Colon (tissue), 2 donors: ENCODE measurements at regions not wholly inside any gene's neighbourhood (a gene's known extent, or its start where the extent isn't known, plus 50 kb on each side); places are given as distances from the start of the nearest gene placed in this dataset.

Experiments used
- FAIRE-seq: peaks from 2 replicates; lab custom pipeline; 2012; peaks lifted over from hg19 to GRCh38; lab: Jason Lieb, UNC
- donor health status: control.
- donor health status: control.

DNA sequence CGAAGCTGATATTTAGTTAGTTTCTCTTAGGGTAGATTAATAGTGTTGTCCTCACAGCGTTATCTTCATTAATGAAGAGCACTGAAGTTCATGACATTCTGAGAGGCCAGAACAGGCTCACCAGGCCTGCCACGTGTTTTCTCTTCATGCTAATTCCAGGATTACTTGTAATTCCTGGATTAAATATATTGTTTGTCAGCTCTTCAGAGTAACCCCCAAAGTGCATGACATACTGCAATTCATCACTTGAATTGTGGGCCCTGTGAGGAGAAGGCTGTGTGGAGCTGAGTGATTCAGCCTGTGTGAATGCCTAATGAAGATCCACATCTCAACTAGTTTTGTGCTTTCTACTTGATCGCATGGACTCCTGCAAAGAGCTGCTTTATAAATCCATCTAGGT, 401.0 kb upstream of the ADAMTSL1 start:
- FAIRE-seq, result no peak

DNA sequence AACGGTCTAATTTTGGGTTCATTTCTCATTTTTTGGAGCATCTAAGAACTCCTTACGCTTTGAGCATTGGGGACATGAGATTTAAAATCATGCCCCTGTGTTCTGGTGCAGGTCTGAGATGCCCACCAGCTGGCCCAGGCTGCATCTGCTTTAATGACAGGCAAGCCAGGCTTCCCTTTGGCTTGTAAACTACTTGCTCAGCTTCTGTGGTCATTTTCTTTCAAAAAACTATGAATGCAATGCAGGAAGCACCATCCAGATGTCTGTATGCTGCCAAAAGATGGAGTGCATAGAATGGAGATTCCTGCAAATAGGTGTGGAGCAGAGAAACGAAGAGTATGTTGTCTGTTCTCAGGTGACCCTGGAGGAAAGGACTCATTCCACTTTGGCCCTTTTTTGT, 399.9 kb upstream of the ADAMTSL1 start:
- FAIRE-seq, result no peak

DNA sequence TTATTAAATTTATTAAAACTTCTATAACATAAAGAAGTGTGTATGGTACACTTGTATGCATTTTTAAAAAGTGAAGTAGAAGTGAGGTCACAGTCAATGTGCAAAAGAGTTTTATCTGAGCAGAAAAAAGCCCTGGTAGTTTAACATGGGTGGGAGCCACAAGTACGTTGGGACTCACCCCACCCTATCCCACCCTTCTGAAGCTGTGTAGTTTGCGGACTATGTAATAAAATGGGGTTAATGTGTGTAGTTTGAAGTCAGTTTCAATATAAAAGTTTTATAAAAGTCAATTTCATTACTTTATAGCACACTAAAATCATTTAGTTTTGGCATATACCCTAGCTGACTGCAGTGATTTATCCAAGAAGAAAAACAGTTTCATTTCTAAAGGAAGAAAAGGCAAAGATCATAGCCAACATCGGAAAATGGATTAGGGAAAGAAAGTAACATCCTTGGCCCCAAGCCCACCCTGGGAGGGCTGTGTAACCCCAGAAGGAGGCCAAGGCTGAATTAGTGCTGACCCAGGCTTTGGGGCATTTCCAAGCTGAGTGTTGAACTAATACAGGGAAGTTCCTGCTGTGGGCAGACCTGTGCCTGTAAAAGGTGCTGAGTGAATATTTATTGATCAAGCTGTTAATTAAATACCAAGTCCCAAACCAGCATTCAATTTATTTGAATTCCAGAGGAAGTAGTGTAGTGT, 398.6 kb upstream of the ADAMTSL1 start:
- no peak for FAIRE-seq

DNA sequence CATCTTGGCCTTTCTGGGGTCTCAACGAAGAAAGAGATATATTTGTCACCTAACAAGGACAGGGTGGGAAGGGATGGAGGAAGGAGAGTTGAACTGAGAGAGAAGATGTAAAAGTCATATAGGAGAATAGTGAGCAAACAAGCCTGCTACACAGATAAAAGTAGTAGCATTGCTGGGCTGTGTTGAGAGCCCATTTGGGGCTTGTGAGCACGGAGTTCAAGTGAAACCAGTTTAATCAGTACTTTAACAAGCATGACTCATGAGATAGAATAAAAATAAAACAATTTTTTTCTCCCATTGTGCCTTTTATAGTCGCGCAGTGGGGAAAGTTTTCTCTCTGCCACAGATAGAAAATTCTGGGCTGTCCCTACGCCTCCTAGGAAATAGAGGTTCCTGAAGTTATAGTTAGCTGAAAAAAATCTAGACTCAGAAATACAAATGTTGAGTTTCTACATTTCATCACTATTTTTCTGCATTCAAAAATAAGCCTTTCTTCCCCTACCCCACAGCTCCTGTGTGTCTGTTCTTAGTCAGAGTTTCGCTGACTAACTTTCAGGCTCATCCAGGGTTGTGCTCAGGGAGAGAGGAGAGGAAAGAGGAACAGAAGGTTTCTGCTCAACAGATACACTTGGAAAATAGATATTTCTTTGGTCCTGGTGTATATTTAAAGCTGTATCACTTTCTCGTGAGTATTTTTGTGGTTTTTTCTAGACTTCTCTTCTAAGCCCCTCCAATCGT, 395.8 kb upstream of the ADAMTSL1 start:
- no peak for FAIRE-seq

DNA sequence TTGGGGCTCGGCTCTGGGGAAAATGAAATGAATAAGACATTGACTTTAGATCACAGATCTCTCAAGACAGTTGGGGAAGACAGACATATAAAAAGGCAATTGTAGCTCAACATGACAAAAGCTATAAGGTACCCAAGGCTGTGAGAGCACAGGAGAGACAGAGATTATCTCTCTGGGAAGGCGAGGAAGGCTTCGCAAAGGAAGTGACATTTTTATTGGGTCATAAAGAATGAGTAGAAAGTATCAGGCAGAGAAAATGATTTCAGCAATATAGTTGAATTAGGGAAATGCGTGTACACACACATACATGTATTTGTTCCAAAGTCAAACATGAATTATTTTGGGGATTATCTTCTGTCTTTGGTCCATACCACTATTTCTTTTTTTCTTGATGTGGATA, 381.8 kb upstream of the ADAMTSL1 start:
- no peak for FAIRE-seq

DNA sequence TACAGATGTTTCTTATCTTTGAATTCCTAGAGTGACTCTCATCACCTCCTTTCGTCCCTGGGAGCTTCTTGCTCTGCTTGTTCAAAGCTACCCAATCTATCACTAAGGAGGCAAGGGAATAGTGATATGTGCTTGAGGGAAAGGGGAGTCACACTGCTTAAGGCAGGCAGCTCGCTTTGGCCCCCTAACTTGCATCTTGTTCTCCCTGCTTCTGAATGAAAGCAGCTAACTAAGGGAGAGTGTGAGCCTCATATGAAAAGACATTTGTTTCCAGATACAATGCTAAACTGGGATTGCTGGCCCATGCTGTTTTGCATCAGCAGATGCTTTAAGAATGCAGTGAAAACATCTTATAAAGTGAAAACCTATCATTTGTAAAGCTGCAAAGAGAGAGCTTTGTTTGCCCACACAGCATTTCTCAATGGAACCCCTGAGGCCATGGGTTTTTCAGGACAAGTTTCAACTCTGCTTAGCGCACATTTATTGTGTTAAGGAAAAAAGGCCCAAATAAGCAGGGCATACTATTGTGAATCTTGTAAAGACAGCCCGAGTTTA, 367.9 kb upstream of the ADAMTSL1 start:
- no peak for FAIRE-seq

DNA sequence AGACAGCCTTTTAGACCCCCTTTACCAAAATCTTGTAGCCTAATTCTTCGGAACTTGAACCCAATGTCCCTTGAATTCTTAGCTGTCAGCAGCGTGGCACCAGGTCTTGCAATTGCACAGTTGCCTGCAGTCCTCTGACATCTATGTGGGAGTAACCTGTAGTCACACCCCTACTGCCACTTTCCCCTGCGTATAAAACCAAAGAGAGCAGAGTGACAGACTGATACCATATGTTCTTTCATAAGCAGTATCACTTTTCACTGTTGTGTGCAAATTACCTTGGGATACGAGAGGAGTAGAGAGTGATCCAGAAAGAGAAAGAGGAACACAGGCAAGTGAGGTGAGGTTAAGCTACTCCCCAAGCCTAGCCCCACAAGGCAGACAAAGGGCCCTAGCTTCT, 364.3 kb upstream of the ADAMTSL1 start:
- FAIRE-seq, result no peak

DNA sequence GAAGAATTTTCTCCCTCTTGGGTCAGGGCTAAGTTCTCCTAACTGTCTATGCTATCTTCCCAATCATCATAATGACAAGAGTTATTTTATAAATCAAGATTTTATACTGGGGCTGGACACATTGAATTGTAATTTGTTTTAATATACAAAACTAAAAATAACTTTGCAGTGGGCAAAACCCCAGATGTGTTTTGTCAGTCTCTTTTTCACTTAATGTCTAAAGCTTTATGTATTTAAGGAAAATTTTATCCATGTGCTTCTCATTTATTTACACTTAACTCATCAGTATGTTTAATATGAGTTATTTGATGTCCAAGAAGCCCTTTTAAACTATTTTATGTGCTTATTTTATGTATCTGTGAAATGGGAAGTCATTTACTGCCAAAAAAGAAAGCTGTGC, 362.8 kb upstream of the ADAMTSL1 start:
- FAIRE-seq, result no peak

DNA sequence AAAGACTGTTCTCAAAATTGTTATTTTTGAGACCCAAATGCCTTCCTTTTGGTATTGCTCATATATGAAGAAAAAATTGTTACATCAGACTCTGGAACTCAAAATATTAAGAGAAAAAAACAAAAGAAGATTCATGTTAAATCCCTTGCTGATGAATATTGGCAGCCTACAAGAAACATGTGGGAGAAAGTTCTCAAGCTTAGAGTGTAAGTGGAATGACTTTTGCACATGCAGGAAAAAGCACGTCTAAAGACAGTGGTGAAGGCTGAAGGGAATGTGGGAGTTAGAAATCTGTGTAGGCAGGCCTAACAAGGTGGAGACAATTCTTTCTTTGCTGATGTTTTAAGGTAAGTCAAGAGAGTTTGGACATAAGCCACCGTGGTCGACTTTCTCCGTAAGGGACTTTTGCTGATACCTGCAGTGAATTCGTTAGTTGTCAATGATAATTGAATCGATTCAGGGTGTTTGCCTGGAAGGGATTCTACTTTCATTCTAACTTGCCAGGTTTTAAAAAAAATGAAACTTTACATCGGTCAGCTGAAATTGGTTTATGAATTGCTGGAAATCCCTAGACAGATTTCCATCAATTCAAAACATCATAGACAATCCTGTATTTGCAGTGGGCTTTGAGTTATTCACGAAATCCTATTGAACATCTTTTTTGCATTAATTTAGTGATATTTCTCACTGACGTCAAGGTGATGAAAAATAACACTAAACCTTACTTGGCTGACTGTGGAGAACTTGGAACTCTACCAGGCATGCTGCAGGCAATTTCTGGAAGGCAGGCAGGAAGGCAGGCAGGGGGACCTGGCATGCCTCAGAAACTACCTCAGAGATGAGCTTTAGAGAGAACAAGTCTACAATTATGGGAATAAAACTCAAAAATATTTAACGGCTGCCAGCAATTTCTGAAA, 359.1 kb upstream of the ADAMTSL1 start:
- no peak for FAIRE-seq

DNA sequence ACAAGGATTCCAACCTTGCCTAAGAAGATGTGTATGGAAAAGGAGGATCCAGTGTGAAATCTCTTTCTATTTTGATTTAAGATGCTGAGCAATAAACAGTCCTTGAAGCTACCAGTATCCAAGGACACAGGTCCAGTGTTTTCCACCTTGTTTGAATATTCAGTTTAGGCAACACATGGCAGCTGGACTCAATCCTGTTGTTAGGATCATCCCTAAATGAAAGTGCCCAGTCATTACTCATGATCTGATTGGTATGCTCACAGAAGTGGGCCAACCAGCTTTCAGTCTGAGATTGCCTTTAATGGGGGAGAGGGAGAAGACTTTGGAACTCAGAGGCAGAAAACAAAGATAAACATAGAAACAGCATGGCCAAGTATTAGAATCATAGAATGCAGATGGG, 355.7 kb upstream of the ADAMTSL1 start:
- FAIRE-seq, result no peak

DNA sequence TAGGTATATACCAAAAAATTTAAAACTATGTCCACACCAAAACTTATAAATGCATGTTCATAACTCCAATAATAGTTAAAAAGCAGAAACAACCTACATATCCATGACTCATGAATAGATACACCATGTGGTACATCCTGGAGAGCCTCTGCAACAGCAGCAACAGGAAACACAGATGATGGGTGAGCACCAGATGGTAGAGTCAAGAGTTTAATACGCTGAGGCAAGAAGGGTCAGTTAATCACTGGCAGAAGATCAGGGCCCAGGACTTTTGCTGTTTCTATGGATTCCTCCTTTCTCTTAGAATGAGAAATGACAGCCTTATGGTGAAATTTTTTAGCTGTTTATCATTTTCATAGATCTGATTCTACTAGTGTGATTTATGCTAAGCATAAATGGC, 351.8 kb upstream of the ADAMTSL1 start:
- no peak for FAIRE-seq

DNA sequence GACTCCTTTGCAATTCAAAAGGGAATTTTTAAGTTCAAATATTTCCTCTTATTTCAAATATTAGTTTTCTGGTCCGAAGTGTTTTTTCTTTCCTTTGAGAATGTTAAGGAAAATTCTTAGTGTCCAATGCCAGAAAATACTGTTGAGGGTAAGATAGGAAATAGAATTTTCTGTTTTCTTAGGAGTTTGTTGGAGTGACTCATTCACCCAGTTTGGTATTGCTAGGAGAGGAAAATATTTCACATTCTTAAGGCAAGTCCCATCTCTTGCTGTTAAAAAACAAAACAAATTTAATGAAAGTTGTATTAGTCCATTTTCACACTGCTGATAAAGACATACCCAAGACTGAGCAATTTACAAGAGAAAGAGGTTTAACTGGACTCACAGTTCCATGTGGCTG, 349.2 kb upstream of the ADAMTSL1 start:
- no peak for FAIRE-seq

DNA sequence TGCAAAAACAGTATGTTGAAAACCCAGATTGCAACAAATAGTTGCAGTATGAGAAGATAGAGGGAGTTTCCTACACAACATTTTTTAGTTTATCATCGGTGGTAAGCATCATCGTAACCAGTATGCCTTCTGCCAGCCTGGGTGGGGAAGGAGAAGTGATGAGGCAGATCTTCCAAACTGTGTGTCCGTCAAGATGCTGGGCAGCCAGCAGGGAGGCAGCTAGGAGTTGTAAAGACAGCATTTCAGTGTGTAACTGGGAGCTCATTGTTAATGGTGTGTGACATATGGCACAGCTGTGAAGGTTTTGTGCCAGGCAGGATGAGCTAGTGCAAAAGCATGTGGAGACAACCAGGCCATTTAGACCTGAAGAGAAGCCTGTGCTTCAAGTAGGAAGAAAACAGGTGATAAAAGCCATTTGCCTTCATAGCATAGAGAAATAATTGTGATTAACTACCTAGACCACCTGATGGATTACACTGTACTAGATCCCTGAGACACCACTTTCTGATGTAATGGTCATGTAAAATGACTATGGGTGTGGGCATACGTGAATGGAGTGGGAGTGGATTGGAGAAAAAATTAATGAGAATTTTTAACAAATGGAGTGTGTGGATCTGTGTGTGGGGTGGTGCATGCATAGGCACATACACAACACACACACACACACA, 347.0 kb upstream of the ADAMTSL1 start:
- FAIRE-seq, result no peak

DNA sequence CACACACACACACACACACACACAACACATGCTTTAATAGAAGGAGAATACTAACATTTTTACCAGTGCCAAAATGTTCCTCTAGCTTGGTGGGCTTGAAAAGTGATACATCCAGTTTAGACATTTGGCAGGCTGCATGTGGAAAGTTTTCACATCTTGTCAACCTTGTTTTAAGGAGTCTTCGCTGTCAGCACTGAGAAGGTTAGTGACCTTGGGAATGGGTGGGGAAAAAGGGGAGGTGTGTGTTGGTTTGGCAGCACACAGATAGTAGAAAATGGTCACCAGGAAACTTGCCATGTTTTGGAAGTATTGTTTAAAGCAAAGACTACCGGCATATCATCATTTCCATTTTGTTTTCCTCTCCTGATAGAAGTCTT, 346.5 kb upstream of the ADAMTSL1 start:
- no peak for FAIRE-seq

DNA sequence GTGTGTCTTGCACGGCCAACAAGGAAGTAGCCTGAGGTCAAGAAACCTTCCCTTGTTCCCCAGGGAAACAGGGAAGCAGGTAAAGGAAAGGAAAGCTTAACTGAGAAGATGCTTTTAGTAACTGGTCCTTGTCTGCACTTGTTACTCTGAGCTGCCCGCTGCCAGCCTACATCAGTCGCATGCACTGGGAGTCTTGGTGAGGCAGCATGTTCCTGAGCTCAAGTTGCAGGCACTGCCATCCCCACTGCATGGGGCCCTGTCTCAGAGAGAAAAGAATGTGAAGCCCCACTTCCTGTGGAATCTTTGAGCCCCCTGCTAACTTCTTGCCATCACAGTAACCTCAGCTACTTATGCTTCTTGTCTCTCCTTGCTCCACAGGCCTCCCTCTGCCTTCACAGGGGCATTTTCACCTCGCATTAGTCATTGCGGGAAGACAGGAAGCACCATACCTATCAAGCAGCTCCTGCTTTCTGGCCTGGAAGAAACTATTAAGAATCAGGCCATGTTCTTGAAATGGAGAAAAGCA, 344.1 kb upstream of the ADAMTSL1 start:
- FAIRE-seq, result no peak

DNA sequence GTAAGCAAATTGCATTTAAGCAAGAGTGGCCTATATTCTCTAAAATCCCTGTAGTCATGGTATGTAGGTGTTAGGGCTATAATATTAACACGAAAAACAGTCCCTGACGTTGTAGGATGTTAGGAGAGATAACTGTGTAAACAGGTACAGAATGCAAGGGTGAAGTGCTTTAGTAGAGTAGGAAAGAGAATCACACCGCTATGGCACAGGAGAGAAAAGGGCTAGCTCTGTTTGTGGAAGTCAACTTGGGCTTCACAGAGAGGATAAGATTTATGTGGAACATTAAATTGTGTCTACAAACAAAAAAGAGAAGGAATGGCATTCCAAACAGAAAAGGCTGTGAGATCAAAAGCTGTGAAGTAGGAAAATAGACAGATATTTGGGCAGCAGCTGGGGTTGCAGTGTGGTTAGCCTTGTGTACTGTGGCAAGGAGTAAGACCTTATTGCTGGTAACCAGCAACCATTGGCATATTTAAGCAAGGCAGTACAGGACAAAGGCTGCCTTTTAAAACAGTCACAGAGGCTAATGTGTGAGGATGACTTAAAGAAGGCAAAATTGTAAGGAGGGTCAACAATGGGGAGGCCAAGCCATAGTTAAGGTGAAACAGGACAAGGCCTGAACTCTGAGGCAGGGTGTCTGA, 337.5 kb upstream of the ADAMTSL1 start:
- no peak for FAIRE-seq

DNA sequence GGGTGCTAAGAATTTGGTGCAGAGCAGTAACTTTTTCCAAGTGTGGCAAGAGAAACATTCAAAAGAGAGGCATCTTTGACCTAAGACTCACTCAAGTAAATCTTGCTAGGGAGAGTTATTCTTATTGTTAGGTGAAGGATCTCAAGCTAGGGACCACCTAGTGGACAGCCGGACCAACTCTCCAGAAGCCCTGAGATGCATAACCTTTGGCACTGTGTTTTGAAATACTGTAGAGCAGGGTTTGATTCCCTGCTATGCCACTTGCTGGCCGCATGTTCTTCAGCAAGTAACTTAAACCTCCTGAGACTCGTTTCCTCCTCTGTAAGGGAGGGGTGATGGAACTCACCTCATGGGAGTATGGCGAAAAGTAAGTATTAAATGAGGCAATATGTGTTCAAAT, 336.1 kb upstream of the ADAMTSL1 start:
- no peak for FAIRE-seq

DNA sequence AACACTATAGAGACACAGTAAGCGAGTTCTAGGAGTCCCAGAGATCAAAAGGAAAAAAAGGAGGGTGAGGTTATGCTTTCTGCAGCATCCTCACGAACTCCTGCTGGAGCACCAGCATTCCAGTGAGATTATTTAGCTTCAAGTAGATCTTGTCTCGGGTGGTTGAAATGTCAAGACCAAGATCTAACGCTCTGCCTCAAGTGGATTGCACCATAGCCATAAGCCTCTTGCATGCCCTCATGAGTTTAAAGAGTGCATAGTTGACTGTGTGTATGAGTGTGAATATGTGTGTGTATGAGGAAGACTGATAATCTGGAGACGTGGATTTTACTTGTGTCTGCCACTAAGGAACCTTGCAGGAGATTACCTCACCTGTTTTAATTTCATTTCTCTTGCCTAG, 335.3 kb upstream of the ADAMTSL1 start:
- no peak for FAIRE-seq

DNA sequence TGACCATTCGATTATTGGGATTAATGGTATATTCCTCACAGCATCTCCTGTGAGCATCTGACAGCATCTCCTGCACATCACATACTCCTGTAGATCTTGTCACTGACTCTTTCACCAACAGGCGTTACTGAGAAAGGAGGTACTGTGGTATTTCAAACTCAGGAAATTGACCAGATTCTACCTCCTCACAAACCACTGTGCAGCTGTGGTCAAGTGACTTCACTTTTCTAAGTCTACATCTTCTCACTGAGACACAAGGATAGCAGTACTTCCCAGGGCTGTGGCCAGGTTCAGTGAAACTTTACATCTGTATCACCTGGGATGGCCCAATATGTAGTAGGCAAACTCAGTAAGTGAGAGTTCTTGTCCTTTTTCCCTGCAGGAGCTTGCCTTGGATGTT, 332.3 kb upstream of the ADAMTSL1 start:
- FAIRE-seq, result no peak

DNA sequence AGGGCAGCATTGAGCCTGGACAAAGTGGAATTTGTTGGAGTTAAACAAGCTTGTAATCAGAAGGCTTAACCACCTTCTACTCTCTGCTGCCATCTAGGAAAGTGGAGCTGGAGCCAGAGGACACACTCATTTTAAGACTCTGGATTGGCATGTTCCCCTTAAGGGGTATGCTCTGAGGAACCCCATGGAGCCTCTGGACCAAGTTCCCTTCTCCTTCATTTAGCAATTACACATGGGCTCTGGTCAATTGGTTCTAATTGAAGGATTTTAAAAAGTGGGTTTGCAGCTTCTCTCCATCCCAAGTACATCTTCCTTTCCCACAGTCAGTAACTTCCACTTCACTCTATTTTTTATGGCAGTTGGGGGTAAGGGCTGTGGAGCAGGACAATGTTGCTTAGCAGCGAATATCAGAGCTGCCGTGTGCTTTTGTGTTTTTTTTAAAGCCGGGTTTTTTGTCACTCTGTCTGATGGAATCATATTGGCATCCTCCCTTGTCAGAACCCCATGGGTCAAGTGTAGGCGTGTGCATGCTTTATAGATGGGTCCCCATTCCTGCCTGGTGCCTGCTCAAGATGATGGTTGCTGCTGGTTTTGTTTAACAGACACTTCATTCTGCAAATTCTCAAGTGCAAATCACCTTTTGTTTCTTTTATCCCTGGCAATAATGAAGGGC, 330.7 kb upstream of the ADAMTSL1 start:
- FAIRE-seq, result no peak

DNA sequence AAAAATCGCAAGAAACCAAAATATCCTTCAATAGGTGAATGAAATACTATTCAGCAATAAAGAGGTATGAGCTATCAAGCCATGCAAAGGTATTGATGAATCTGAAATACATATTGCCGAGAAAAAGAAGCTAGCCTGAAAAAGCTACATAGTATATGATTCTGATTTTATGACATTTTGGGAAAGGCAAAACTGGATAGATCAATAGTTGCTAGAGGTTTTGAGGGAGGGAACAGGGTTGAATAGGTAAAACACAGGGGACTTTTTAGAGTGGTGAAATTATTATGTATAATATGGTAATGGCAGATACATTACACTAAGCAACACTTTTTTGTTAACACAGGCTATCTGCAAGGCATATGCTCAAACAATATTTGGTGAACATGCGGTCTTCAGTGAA, 327.6 kb upstream of the ADAMTSL1 start:
- FAIRE-seq, result no peak
